ENCODE measurements at regions not wholly inside any gene's neighbourhood (a gene's known extent, or its start where the extent isn't known, plus 50 kb on each side); places are given as distances from the start of the nearest gene placed in this dataset.

DNA sequence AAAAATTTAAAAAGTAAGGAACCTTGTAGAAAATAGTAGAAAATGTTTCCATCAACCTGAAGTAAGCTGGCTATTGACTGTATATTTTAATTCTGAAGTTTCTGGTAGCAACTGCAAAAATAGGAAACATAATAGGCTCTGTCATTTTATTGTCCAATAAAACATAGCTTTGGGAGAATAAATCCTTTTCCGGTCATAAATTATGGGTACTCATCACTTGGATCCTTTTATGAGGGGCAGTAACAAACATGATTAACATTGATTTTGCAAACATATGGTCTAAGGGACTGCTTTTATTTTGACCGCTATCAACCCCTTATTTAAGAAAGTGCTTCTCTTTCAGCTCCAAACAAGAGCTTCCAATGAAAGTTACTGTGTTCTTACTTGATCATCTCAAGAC, 495.9 kb upstream of the ANKRD30A start:
- Histone ChIP-seq H3K9me3 (ENCODE audit: control insufficient read depth, low read length) (no peaks in the 10 kb centered on the region), H3K4me1 (ENCODE audit: control insufficient read depth, insufficient read depth, low read length) (no peaks in the 10 kb centered on the region), H3K27ac (ENCODE audit: insufficient read depth, low read depth, low read length, poor library complexity, severe bottlenecking) (no peak overlapping the region), H3K27me3 (ENCODE audit: control insufficient read depth, insufficient read depth, low read length, poor library complexity, severe bottlenecking) (no peaks in the 10 kb centered on the region), H3K36me3 (ENCODE audit: control insufficient read depth, insufficient read depth, low read length) (no peaks in the 10 kb centered on the region), H3K4me3 (ENCODE audit: insufficient read depth, low read depth, low read length) (no peak overlapping the region)
- 71 to 75% methylated on average over 2 of the region's 2 CpGs for WGBS, 2 experiments

DNA sequence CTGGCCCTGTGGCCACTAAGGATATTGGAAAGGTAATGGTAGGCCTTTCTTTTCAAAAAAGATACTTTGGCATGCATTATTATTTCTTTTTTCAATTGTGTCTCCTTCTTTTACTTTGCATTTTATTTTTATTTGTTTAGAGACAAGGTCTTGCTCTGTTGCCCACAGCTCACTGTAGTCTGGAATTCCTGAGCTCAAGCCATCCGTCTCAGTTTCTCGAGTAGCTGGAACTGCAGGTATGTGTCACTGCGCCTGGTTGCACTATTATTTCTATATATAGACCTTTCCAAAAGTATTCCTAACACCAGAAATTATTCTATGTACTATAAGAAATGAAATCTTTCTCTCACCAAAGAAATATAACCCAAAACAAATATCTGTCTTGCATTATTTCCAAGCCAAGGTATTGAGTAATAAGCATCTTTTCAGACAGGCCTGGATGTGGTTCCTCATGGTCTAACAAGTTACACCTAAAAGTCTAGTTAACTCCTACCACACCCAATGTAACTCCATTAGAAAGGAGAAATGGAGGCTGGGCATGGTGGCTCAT, 500.8 kb upstream of the ANKRD30A start:
- Histone ChIP-seq H3K4me3 (ENCODE audit: insufficient read depth, low read depth, low read length) (no peak overlapping the region), H3K9me3 (ENCODE audit: control insufficient read depth, low read length) (no peaks in the 10 kb centered on the region), H3K27ac (ENCODE audit: insufficient read depth, low read depth, low read length, poor library complexity, severe bottlenecking) (no peak overlapping the region), H3K4me1 (ENCODE audit: control insufficient read depth, insufficient read depth, low read length) (no peaks in the 10 kb centered on the region), H3K36me3 (ENCODE audit: control insufficient read depth, insufficient read depth, low read length) (no peaks in the 10 kb centered on the region), H3K27me3 (ENCODE audit: control insufficient read depth, insufficient read depth, low read length, poor library complexity, severe bottlenecking) (no peaks in the 10 kb centered on the region)
- WGBS, 2 experiments, result 92 to 100% methylated on average over 3 of the region's 3 CpGs

DNA sequence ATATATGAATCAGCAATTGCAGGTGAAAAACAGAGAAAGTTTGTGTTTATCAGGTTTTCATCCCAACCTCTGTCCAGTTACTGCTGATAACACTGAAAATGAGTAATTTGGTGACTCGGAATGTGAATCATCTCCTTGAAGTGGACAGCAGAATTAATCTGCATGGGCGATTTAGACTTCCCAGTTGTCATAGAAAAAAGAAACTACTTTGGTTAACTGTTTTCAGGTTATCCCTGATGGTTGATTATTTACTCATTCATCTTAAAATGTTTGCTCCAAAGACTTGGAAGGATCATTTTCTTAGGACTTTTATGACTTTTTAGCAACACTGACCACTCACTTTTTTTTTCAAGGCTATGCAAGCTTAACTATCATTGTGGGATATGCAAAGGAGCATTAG, 504.1 kb upstream of the ANKRD30A start:
- Histone ChIP-seq H3K4me3 (ENCODE audit: insufficient read depth, low read depth, low read length) (no peak overlapping the region), H3K27ac (ENCODE audit: insufficient read depth, low read depth, low read length, poor library complexity, severe bottlenecking) (no peak overlapping the region), H3K4me1 (ENCODE audit: control insufficient read depth, insufficient read depth, low read length) (no peaks in the 10 kb centered on the region), H3K36me3 (ENCODE audit: control insufficient read depth, insufficient read depth, low read length) (no peaks in the 10 kb centered on the region), H3K27me3 (ENCODE audit: control insufficient read depth, insufficient read depth, low read length, poor library complexity, severe bottlenecking) (no peaks in the 10 kb centered on the region), H3K9me3 (ENCODE audit: control insufficient read depth, low read length) (no peaks in the 10 kb centered on the region)
- WGBS, 2 experiments, result 91 to 95% methylated on average over 2 of the region's 2 CpGs

DNA sequence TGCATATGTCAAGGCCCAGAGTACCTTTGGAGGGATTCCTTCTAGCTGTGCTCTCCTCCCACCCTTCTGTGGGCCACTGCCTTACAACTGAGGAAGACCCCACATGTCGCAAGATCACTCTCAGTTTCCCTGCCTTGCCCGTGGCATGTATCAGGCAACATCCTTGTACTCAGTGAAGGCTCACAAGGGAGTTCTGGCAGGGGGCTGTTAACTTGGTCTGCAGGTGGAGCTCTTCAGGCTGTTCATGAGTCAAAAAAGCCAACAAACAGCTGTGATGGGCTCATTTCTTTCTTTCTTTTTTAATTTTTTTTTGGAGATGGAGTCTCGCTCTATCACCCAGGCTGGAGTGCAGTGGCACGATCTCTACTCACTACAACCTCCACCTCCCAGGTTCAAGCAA, 513.0 kb upstream of the ANKRD30A start:
- H3K27ac ChIP-seq (ENCODE audit: insufficient read depth, low read depth, low read length, poor library complexity, severe bottlenecking), result no peak overlapping the region
- 86 to 94% methylated on average over 4 of the region's 4 CpGs for WGBS, 2 experiments
- H3K9me3 ChIP-seq (ENCODE audit: control insufficient read depth, low read length), result no peaks in the 10 kb centered on the region
- H3K4me3 ChIP-seq (ENCODE audit: insufficient read depth, low read depth, low read length), result no peak overlapping the region
- no peaks in the 10 kb centered on the region for H3K4me1 ChIP-seq (ENCODE audit: control insufficient read depth, insufficient read depth, low read length)
- H3K36me3 ChIP-seq (ENCODE audit: control insufficient read depth, insufficient read depth, low read length), result no peaks in the 10 kb centered on the region
- no peaks in the 10 kb centered on the region for H3K27me3 ChIP-seq (ENCODE audit: control insufficient read depth, insufficient read depth, low read length, poor library complexity, severe bottlenecking)

DNA sequence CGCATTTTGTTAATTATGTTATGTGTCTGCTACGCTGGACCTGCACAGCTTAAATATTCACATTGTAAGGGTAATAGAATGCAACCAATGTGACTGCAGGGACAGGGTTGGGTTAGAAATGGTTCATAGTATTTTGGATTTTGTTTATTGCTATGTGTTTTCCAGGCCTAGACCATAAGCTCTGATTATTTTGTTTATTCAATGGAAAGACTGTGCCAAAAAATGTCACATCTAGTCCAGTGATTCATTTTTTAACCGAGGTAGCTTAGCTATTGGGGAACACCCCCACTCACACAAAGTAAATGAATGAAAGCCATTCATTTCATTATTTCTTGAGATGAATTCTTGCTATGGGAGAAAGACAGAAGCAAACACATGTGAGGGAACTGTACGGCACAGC, 516.5 kb upstream of the ANKRD30A start:
- Histone ChIP-seq H3K4me3 (ENCODE audit: insufficient read depth, low read depth, low read length) (no peak overlapping the region), H3K4me1 (ENCODE audit: control insufficient read depth, insufficient read depth, low read length) (no peaks in the 10 kb centered on the region), H3K27ac (ENCODE audit: insufficient read depth, low read depth, low read length, poor library complexity, severe bottlenecking) (no peak overlapping the region), H3K36me3 (ENCODE audit: control insufficient read depth, insufficient read depth, low read length) (no peaks in the 10 kb centered on the region), H3K27me3 (ENCODE audit: control insufficient read depth, insufficient read depth, low read length, poor library complexity, severe bottlenecking) (no peaks in the 10 kb centered on the region), H3K9me3 (ENCODE audit: control insufficient read depth, low read length) (no peaks in the 10 kb centered on the region)
- 96 to 97% methylated on average over 3 to 4 of the region's 4 CpGs for WGBS, 2 experiments

DNA sequence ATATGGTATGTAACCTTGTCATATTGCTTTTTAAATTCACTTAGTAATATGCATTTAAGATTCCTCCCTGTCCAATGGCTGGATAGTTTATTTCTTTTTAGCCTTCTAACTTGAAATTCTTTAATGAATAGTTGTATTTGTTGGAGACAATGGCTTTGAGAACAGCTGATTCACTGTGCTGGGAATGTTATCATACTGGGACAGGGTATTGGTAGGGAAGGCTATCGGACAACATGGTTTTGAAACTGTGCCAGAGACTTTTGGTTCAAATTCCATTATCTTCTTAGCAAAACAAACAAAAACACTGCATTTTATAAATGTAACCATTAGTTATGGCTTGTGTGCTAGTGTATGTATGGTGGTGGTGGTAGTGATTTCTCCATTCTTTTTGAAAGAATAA, 517.1 kb upstream of the ANKRD30A start:
- Histone ChIP-seq H3K27ac (ENCODE audit: insufficient read depth, low read depth, low read length, poor library complexity, severe bottlenecking) (no peak overlapping the region), H3K4me1 (ENCODE audit: control insufficient read depth, insufficient read depth, low read length) (no peaks in the 10 kb centered on the region), H3K36me3 (ENCODE audit: control insufficient read depth, insufficient read depth, low read length) (no peaks in the 10 kb centered on the region), H3K9me3 (ENCODE audit: control insufficient read depth, low read length) (no peaks in the 10 kb centered on the region), H3K4me3 (ENCODE audit: insufficient read depth, low read depth, low read length) (no peak overlapping the region), H3K27me3 (ENCODE audit: control insufficient read depth, insufficient read depth, low read length, poor library complexity, severe bottlenecking) (no peaks in the 10 kb centered on the region)
- 80 to 91% methylated on average over 1 of the region's 1 CpG for WGBS, 2 experiments

DNA sequence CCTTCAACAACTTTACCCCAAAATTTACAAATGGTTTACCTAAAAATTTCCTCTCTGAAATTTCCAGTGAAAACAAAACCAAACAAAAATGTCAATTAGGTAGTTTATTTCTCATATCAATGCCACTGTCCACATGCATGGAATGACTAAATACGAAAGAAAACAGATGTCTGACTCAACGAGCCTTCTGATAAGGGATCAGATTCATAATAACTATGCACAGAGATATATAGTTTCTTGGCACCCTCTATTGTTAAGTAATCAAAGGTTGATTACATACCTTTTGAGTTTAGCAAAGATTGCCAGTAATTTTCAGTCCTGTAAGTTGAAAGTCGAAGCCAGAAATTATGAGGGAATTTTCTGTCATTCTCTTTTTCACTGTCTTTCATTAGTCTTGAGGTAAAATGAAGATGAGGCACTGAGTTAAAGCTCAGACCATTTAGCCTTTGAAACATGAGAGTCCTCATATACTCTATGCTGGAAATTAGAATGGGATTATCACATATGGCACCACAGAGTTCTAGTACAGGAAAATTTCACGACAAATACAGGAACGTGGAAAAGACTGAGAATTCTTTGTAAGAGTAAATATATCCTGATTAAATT, 519.1 kb upstream of the ANKRD30A start:
- H3K36me3 ChIP-seq (ENCODE audit: control insufficient read depth, insufficient read depth, low read length), result no peaks in the 10 kb centered on the region
- H3K27ac ChIP-seq (ENCODE audit: insufficient read depth, low read depth, low read length, poor library complexity, severe bottlenecking), result no peak overlapping the region
- WGBS, 2 experiments, result 87 to 90% methylated on average over 3 to 5 of the region's 5 CpGs
- no peaks in the 10 kb centered on the region for H3K27me3 ChIP-seq (ENCODE audit: control insufficient read depth, insufficient read depth, low read length, poor library complexity, severe bottlenecking)
- no peaks in the 10 kb centered on the region for H3K4me1 ChIP-seq (ENCODE audit: control insufficient read depth, insufficient read depth, low read length)
- H3K4me3 ChIP-seq (ENCODE audit: insufficient read depth, low read depth, low read length), result no peak overlapping the region
- no peaks in the 10 kb centered on the region for H3K9me3 ChIP-seq (ENCODE audit: control insufficient read depth, low read length)

DNA sequence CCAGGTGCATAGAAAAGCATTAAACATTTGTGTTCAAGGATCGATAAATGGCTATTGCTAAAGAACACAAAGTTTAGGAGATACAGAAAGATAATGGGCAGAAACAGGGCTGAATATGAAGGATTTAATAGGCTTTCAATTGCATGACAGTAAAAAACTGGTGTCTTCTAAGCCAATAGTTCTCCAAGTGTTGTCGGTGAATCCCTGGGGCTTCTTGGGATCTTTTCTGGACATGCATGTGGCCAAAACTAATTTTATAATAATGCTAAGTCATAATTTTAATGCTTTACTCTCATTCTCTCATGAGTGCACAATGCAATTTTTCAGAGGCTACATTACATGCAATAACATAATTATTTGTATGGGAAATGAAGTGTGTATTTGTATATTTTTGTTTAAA, 521.1 kb upstream of the ANKRD30A start:
- WGBS, 2 experiments, result 91 to 96% methylated on average over 2 of the region's 2 CpGs
- Histone ChIP-seq H3K4me1 (ENCODE audit: control insufficient read depth, insufficient read depth, low read length) (no peaks in the 10 kb centered on the region), H3K27me3 (ENCODE audit: control insufficient read depth, insufficient read depth, low read length, poor library complexity, severe bottlenecking) (no peaks in the 10 kb centered on the region), H3K4me3 (ENCODE audit: insufficient read depth, low read depth, low read length) (no peak overlapping the region), H3K36me3 (ENCODE audit: control insufficient read depth, insufficient read depth, low read length) (no peaks in the 10 kb centered on the region), H3K9me3 (ENCODE audit: control insufficient read depth, low read length) (no peaks in the 10 kb centered on the region), H3K27ac (ENCODE audit: insufficient read depth, low read depth, low read length, poor library complexity, severe bottlenecking) (no peak overlapping the region)

DNA sequence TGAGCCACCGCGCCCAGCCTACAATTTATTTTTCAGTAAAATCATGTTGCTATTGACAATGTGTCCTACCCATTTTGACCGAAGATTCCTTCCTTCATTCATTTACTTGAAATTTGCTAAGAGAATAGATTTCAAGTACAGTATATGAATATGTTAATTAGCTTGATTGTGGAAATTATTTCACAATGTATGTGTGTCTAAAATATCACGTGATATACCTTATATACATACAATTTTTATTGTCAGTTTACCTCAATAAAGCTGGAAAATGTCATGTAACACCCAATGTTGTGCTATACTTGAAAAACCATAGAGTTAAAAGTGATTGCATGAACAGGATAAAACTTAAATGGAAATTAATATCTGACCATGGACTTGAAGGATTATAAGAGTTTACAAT, 521.7 kb upstream of the ANKRD30A start:
- Histone ChIP-seq H3K27ac (ENCODE audit: insufficient read depth, low read depth, low read length, poor library complexity, severe bottlenecking) (no peak overlapping the region), H3K27me3 (ENCODE audit: control insufficient read depth, insufficient read depth, low read length, poor library complexity, severe bottlenecking) (no peaks in the 10 kb centered on the region), H3K9me3 (ENCODE audit: control insufficient read depth, low read length) (no peaks in the 10 kb centered on the region), H3K4me1 (ENCODE audit: control insufficient read depth, insufficient read depth, low read length) (no peaks in the 10 kb centered on the region), H3K36me3 (ENCODE audit: control insufficient read depth, insufficient read depth, low read length) (no peaks in the 10 kb centered on the region), H3K4me3 (ENCODE audit: insufficient read depth, low read depth, low read length) (no peak overlapping the region)
- WGBS, 2 experiments, result 89 to 93% methylated on average over 2 to 3 of the region's 4 CpGs

DNA sequence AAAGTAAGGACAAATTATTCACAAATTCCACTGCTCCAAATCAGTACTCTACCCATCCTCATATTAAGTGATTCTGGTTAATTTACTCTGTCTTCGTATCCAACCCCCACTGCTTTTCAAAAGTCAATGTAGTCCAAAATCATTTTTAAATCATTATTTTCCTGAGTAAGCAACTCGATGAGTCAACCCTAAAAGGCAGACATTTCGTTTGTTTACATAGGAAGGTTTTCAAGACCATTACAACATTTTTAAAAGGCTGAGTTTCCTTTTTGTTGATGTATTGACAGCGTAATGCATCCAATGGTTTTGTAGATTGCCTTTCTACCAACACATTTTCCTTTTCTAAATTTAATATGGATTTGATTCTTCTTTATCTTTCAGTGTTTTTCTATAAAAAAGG, 523.0 kb upstream of the ANKRD30A start:
- no peaks in the 10 kb centered on the region for H3K9me3 ChIP-seq (ENCODE audit: control insufficient read depth, low read length)
- H3K27ac ChIP-seq (ENCODE audit: insufficient read depth, low read depth, low read length, poor library complexity, severe bottlenecking), result no peak overlapping the region
- no peaks in the 10 kb centered on the region for H3K36me3 ChIP-seq (ENCODE audit: control insufficient read depth, insufficient read depth, low read length)
- H3K27me3 ChIP-seq (ENCODE audit: control insufficient read depth, insufficient read depth, low read length, poor library complexity, severe bottlenecking), result no peaks in the 10 kb centered on the region
- H3K4me1 ChIP-seq (ENCODE audit: control insufficient read depth, insufficient read depth, low read length), result no peaks in the 10 kb centered on the region
- 95% methylated on average over 3 of the region's 4 CpGs for WGBS, 2 experiments
- H3K4me3 ChIP-seq (ENCODE audit: insufficient read depth, low read depth, low read length), result no peak overlapping the region

Measured in ectodermal cell (in vitro differentiated cells).